NB4 (cell line): ENCODE measurements at regions not wholly inside any gene's neighbourhood (a gene's known extent, or its start where the extent isn't known, plus 50 kb on each side); places are given as distances from the start of the nearest gene placed in this dataset.

Experiments used
- CTCF ChIP-seq: IDR thresholded peaks from one replicate; pipeline ENCODE4 v1.5.1; 2012; ENCODE audit warnings: low read depth, low read length
- MYC ChIP-seq: IDR thresholded peaks from 2 replicates; pipeline ENCODE4 v1.6.1; 2011; ENCODE audit warnings: low read depth, low read length

- TF ChIP-seq MYC, result no peak
- no peak for TF ChIP-seq CTCF
Observed at GRCh38 chr6:23302514-23302913, 733.1 kb downstream of the HDGFL1 start.
